GM04503 (cell line): ENCODE measurements at regions not wholly inside any gene's neighbourhood (a gene's known extent, or its start where the extent isn't known, plus 50 kb on each side); places are given as distances from the start of the nearest gene placed in this dataset.
"Not testable (repeated sequence)": the region's sequence is repeated elsewhere in the genome, so short reads cannot be mapped to it uniquely, and the experiment has no call there.

Experiments
- DNase-seq: peaks from one replicate; pipeline ENCODE4 v3.0.0-alpha.2; 2012; ENCODE audit warnings: low read depth

DNA sequence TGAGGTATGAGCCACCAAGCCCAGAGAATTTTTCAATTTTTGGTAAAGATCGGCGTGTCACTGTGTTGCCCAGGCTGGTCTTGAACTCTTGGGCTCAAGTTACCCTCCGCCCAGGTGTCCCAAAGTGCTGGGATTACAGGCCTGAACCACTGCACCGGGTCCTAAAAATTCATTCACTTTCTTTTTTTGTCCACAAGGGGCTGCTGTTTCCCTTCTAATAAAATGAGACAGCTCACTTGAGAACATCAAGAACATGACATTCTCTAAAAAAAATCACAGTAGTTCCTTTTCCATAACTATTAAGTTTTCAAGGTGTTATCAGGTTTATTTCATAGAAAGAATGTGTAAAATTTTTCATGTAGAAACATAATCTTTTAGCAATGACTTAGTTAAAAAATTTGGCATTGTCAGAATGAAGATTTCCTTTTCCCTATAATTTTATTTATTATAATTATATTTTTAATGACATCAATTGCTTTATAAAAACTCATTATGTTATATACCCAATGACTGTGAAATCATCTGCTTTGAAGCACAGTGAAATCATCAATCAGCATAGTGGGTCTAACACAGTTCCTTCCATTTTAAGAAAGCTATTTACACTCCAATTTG is 1723.8 kb upstream of the DEFB115 start:
- not testable (repeated sequence) for DNase-seq

DNA sequence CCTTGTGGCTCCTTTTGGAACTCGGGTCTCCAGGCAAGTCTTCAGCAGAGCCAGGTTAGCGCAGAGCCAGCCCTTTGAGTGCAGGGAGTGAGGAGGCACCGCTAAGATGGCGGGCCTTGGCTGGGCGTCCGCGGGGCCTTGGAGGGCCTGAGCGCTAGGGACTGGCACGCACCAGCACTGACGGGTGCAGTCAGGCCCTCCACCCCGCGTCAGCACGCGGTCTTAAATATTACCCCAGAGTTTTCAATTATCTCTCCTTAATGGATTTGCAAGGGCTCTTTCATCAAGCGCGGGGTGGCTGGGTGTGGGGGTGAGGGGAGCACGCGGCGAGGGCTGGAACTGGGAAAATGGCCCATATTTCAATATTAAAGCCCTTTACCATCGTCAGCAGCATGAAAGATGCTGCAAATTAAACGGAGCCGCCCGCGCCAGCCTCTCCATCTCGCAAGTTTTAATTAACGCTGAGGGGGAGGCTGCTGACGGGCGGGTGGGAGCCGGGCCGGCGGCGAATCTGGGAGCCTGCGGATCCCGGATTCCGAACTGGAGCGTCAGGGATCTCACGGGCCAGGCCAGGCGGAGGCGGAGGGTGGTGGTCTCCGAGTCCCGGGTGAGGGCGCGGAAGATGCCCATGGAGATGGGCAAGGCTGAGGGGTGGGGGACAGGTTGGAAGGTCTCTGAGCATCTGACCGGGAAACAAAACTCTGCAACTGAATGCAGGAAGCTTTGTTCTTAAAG is 1690.4 kb upstream of the DEFB115 start:
- DNase-seq = not testable (repeated sequence)

DNA sequence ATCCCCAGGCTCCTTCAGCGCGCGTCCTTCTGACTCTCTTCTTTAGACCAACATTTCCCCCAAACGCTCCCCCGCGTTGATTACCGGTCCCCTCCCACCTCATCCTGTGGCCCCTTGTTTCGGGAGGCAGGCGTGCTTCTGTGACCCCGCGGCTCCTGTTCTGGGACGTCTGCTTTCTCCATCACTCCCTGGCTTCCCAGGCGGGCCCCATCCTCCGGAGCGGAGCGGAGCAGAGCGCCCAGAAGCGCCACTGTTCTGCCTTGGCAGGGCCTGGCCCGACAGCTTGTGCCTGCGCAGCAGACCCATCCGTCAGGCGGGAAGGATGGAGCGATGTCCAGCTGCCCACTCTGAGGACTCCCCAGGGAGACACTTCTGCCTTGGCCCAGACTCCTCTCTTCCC is 1689.8 kb upstream of the DEFB115 start:
- DNase-seq = not testable (repeated sequence)

DNA sequence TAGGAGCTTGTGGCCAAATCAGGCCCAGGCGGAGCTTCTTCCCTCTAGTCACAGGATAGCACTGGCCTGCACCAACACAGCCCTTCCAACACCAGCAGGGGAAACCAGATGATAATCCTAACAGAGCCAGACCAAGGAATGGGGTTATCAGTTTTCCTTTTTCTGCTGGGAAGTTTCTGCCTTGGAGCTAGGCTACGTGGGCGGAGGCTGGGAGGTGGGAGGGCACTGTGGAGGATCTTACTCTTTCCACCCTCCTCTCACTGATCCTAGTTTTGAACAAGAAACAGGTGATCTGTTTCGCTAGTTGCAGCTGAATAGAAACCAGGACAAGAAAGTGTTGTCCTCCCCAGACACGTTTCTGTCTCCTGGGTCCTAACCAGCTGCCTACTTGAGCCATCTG is 1687.3 kb upstream of the DEFB115 start:
- not testable (repeated sequence) for DNase-seq

DNA sequence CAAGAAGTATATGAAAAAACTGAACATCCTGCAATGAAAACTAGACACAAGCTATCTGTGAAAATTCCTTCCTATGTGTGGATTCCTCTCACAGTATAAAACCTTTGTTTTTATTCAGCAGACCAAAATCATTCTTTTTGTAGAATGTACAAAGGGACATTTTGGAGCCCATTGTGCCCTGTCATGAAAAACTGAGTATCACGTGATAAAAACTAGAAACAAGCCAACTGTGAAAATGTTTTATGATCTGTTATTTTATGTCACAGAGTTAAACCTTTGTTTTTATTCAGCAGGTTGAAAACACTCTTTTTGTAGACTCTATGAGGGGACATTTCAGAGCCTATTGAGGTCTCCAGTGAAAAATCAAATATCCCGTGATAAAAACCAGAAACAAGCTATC is 1667.9 kb upstream of the DEFB115 start:
- not testable (repeated sequence) for DNase-seq

DNA sequence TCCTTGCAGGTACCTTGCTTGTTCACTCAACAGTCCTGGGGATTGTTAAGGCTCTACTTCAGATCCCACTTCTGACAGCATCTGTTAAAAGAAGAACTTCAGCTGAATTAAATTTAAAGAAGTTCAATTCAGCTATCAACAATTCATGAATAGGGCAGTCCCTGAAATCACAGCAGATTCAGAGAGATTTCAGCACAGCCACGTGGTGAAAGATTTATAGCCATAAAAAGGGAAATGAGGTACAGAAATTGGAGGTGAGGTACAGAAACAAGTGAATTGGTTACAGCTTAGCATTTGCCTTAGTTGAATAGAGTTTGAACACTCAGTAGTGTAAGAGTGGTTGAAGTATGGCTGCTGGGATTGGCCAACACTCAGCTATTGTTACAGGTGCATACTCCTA is 1653.3 kb upstream of the DEFB115 start:
- not testable (repeated sequence) for DNase-seq

DNA sequence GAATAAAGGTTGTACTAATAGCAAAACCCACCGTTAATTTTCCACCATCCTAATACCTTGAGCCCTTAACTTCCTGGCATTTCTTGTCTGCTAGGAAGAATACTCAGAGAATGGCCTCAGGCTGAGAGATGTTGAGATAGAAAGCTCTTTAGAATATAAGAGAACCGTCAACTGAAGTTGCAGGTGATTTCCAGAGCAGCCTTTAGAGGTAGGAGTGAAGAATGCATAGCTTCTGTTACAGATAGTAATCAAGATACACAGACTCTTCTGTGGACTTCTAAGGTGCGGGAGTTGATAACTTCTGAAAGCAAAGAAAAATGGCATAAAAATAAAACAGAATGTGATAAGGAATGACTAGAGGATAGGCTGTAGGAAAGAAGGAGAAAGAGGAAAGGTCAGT is 1651.3 kb upstream of the DEFB115 start:
- not testable (repeated sequence) for DNase-seq

DNA sequence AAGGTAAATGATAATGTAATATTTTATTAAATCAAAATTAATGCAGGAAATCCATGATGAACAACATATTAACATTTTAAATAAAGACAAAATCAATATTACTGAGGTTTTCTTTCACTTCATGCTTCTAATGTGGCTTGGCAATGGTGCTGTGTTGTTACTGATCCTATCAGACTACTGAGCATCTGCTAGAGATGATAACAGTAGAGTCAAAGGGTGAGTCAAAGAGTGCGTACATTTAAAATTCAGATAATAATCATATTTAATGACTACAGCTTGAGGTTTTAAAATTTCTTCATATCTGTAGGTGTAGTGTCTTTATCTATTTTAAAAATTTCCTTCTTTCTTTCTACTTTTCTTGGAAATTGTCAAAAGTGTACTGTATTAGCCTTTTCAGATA is 1628.1 kb upstream of the DEFB115 start:
- DNase-seq = not testable (repeated sequence)
